HCT116 (cell line): ENCODE measurements at regions not wholly inside any gene's neighbourhood (a gene's known extent, or its start where the extent isn't known, plus 50 kb on each side); places are given as distances from the start of the nearest gene placed in this dataset.

Experiments used
- ATAC-seq: fragments of 200-7000 bp; cut with Tn5 transposase; 2 replicates; pipeline ENCODE4 v1.9.1; 2020; ENCODE audit warnings: mild to moderate bottlenecking, moderate library complexity
- BruUV-seq: library from RNA; stranded (reverse); fragments of 400-500 nt; replicated peaks from 2 replicates; lab custom pipeline; 2021; lab: Mats Ljungman, UMichigan
- CTCF ChIA-PET: fragments of 300-600 bp; sonication (Branson Sonifier 250); formaldehyde crosslinking; loops from one replicate; lab custom pipeline; 2021; ENCODE audit warnings: antibody characterized with exemption; lab: Charles Lee
- POLR2A ChIA-PET: fragments of 300-600, 350-600 bp; sonication (Branson Sonifier 250); formaldehyde crosslinking; loops from one replicate; lab custom pipeline; 2021; ENCODE audit warnings: antibody characterized with exemption; lab: Charles Lee
- RAD21 ChIA-PET, 2 experiments: fragments of 300-600 bp; sonication (Branson Sonifier 250); formaldehyde crosslinking; loops; one replicate each; lab custom pipeline; 2023; ENCODE audit warnings: low total read pairs in 2 of 2; ENCODE audit not compliant: uncharacterized antibody in 2 of 2, unreplicated experiment in 2 of 2, low non-redundant PET in 1 of 2; lab: Charles Lee
- DNase-seq: peaks from one replicate; pipeline ENCODE4 v3.0.0-alpha.2; 2010; ENCODE audit warnings: low read depth, low spot score
- H2AFZ ChIP-seq: fragments of 200-600 bp; shearing (Covaris generic), sonication (generic); 2 replicates; pipeline ENCODE4 v1.6.1; 2017; ENCODE audit warnings: low read depth, mixed run types, mixed read lengths, antibody characterized with exemption, low read length; ENCODE audit not compliant: poor library complexity, severe bottlenecking
- H3K27ac ChIP-seq: 2 replicates; pipeline ENCODE4 v1.5.1; 2012; ENCODE audit warnings: low read depth, low read length
- H3K27me3 ChIP-seq: fragments of 200-600 bp; sonication (generic); 2 replicates; pipeline ENCODE4 v1.6.1; 2016; ENCODE audit warnings: mixed run types, low read length, mixed read lengths; ENCODE audit not compliant: insufficient read depth
- H3K36me3 ChIP-seq, 2 experiments: fragments of 200-500 bp in 1 of 2; fragments of 200-600 bp in 1 of 2; sonication (Bioruptor generic) in 1 of 2; sonication (generic) in 1 of 2; 2 replicates each; pipeline versions ENCODE4 v1.5.1 to v1.6.1; 2014 to 2016; ENCODE audit warnings: low read length in 2 of 2, inconsistent platforms in 1 of 2, mixed read lengths in 1 of 2, mixed run types in 1 of 2; ENCODE audit not compliant: insufficient read depth in 2 of 2, control insufficient read depth in 1 of 2
- H3K4me1 ChIP-seq, 2 experiments: fragments of 200-600 bp in 1 of 2; sonication (generic) in 1 of 2; 2 replicates each; pipeline versions ENCODE4 v1.5.1 to v1.6.1; 2012 to 2017; ENCODE audit warnings: low read length in 2 of 2, inconsistent platforms in 1 of 2, mild to moderate bottlenecking in 1 of 2, mixed read lengths in 1 of 2, mixed run types in 1 of 2, moderate library complexity in 1 of 2; ENCODE audit not compliant: insufficient read depth in 2 of 2, control insufficient read depth in 1 of 2
- H3K4me2 ChIP-seq: fragments of 200-600 bp; sonication (generic); 2 replicates; pipeline ENCODE4 v1.6.1; 2017; ENCODE audit warnings: mixed run types, low read length, mixed read lengths
- H3K4me3 ChIP-seq, 2 experiments: fragments of 200-600 bp in 1 of 2; sonication (generic) in 1 of 2; replicated peaks in 1 of 2; 2 replicates each; pipeline ENCODE4 v1.5.1; 2011 to 2016; ENCODE audit warnings: low read length in 2 of 2, control low read depth in 1 of 2, low read depth in 1 of 2, mild to moderate bottlenecking in 1 of 2, mixed read lengths in 1 of 2, mixed run types in 1 of 2
- H3K79me2 ChIP-seq: fragments of 200-600 bp; sonication (generic); 2 replicates; pipeline ENCODE4 v1.6.1; 2017; ENCODE audit warnings: mild to moderate bottlenecking, mixed run types, low read length, moderate library complexity, mixed read lengths; ENCODE audit not compliant: insufficient read depth
- H3K9ac ChIP-seq: fragments of 200-600 bp; sonication (generic); 2 replicates; pipeline ENCODE4 v1.6.1; 2016; ENCODE audit warnings: low read length, mixed read lengths
- H3K9me2 ChIP-seq: fragments of 200-600 bp; sonication (generic), shearing (Covaris generic); 2 replicates; pipeline ENCODE4 v1.6.1; 2017; ENCODE audit warnings: mixed run types, mild to moderate bottlenecking, moderate library complexity; ENCODE audit not compliant: insufficient read depth
- H3K9me3 ChIP-seq, 2 experiments: fragments of 200-500 bp in 1 of 2; fragments of 200-600 bp in 1 of 2; sonication (Bioruptor generic) in 1 of 2; sonication (generic) in 1 of 2; 2 replicates each; pipeline ENCODE4 v1.6.1; 2014 to 2017; ENCODE audit warnings: low read length in 2 of 2, mixed read lengths in 2 of 2, inconsistent platforms in 1 of 2, low read depth in 1 of 2, mild to moderate bottlenecking in 1 of 2, mixed run types in 1 of 2, moderate library complexity in 1 of 2; ENCODE audit not compliant: control insufficient read depth in 1 of 2, insufficient read depth in 1 of 2
- H4K20me1 ChIP-seq: fragments of 200-600 bp; sonication (generic), shearing (Covaris generic); 2 replicates; pipeline ENCODE4 v1.6.1; 2017; ENCODE audit warnings: mixed run types, mild to moderate bottlenecking, moderate library complexity; ENCODE audit not compliant: insufficient read depth
- CEBPB ChIP-seq: IDR thresholded peaks from 2 replicates; pipeline ENCODE4 v1.6.1; 2012; ENCODE audit warnings: low read depth
- EGR1 ChIP-seq: IDR thresholded peaks from 2 replicates; pipeline ENCODE4 v1.6.1; 2012; ENCODE audit warnings: low read depth
- FOSL1 ChIP-seq: IDR thresholded peaks from 2 replicates; pipeline ENCODE4 v1.6.1; 2012; ENCODE audit warnings: low read depth
- JUND ChIP-seq: IDR thresholded peaks from 2 replicates; pipeline ENCODE4 v1.6.1; 2012
- MAX ChIP-seq: IDR thresholded peaks from 2 replicates; pipeline ENCODE4 v1.6.1; 2012
- SIN3A ChIP-seq: IDR thresholded peaks from 2 replicates; pipeline ENCODE4 v1.6.1; 2012; ENCODE audit warnings: low read depth
- SP1 ChIP-seq: IDR thresholded peaks from 2 replicates; pipeline ENCODE4 v1.6.1; 2012; ENCODE audit warnings: low read depth
- SRF ChIP-seq: IDR thresholded peaks from 2 replicates; pipeline ENCODE4 v1.6.1; 2012; ENCODE audit warnings: low read depth
- TCF7L2 ChIP-seq: IDR thresholded peaks from 2 replicates; pipeline ENCODE4 v1.7.0; 2011; ENCODE audit warnings: borderline replicate concordance, inconsistent platforms; ENCODE audit not compliant: insufficient read depth, insufficient read length; ENCODE audit errors: extremely low read depth
- YY1 ChIP-seq: IDR thresholded peaks from 2 replicates; pipeline ENCODE4 v1.6.1; 2011; ENCODE audit warnings: low read length, low read depth, moderate library complexity, mild to moderate bottlenecking; ENCODE audit not compliant: insufficient replicate concordance; ENCODE audit errors: extremely low read depth
- ZFX ChIP-seq: fragments of 450-650 bp; IDR thresholded peaks from 2 replicates; pipeline ENCODE4 v1.6.1; 2017
- intact Hi-C: fragments of 100-400 bp; cut with micrococcal nuclease; formaldehyde crosslinking; loops from 2 replicates; pipeline ENCODE4 v1.10.0; 2022
- TF ChIP-seq, protein P1 (sequence below), 3 experiments: fragments of 200-600 bp in 1 of 3; sonication (generic) in 1 of 3; IDR thresholded peaks in 2 of 3; conservative IDR thresholded peaks in 1 of 3; 2 replicates each; pipeline ENCODE4 v1.5.1; 2012 to 2017; ENCODE audit warnings: low read depth in 2 of 3, low read length in 2 of 3, antibody characterized with exemption in 1 of 3, borderline replicate concordance in 1 of 3, control low read depth in 1 of 3, mild to moderate bottlenecking in 1 of 3, mixed read lengths in 1 of 3, mixed run types in 1 of 3, moderate library complexity in 1 of 3; ENCODE audit not compliant: insufficient read depth in 1 of 3
- TF ChIP-seq, protein P2 (sequence below): IDR thresholded peaks from 2 replicates; pipeline ENCODE4 v1.6.1; 2012
- TF ChIP-seq, protein P3 (sequence below): IDR thresholded peaks from 2 replicates; pipeline ENCODE4 v1.6.1; 2012; ENCODE audit warnings: low read depth

DNA sequence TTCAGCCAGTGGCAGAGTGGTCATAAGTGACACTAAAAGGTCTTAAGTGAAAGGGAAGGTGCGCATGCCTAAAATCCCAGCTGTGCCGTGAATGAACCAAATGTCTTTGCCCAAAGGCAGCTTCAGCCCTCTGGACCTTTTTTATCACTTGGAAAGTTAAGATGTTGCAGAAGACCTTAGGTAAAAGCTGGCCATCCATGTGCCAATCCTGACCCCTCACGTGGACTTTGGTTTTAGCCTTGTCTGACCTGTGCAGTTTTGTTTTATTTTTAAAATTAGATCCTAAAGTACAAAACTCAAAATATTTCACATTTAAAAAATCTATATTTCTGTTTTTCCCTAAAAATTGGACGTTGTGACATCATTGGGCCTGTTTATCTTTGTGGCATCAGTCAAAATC lies 429.5 kb downstream of the STK39 start:
- Histone ChIP-seq H3K4me3 (no peak overlapping the region), H3K4me2 (no peak overlapping the region), H2AFZ (no peak overlapping the region), H3K9ac (no peak overlapping the region), H3K27me3 (peaks cover 12% of the 10 kb centered on the region), H3K4me1 (no peaks in the 10 kb centered on the region), H3K27ac (no peak overlapping the region), H4K20me1 (no peaks in the 10 kb centered on the region), H3K9me3 (no peaks in the 10 kb centered on the region), H3K36me3 (no peaks in the 10 kb centered on the region), H3K79me2 (no peaks in the 10 kb centered on the region), H3K9me2 (no peaks in the 10 kb centered on the region)
- ATAC-seq (no peak), DNase-seq (no peak)
- BruUV-seq: no TSS peak
- RAD21 ChIA-PET: no interaction called here
- POLR2A ChIA-PET: no interaction called here
- intact Hi-C loops: no loop called here
- TF ChIP-seq JUND (no peak), TCF7L2 (no peak), CEBPB (no peak), YY1 (no peak), SP1 (no peak), SRF (no peak), EGR1 (no peak), SIN3A (no peak)
- TF ChIP-seq, protein P1, sequence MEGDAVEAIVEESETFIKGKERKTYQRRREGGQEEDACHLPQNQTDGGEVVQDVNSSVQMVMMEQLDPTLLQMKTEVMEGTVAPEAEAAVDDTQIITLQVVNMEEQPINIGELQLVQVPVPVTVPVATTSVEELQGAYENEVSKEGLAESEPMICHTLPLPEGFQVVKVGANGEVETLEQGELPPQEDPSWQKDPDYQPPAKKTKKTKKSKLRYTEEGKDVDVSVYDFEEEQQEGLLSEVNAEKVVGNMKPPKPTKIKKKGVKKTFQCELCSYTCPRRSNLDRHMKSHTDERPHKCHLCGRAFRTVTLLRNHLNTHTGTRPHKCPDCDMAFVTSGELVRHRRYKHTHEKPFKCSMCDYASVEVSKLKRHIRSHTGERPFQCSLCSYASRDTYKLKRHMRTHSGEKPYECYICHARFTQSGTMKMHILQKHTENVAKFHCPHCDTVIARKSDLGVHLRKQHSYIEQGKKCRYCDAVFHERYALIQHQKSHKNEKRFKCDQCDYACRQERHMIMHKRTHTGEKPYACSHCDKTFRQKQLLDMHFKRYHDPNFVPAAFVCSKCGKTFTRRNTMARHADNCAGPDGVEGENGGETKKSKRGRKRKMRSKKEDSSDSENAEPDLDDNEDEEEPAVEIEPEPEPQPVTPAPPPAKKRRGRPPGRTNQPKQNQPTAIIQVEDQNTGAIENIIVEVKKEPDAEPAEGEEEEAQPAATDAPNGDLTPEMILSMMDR (IDR thresholded peaks at IDR 0.05 in 2 of 3, conservative IDR thresholded peaks at IDR 0.05 in 1 of 3; ENCODE audit: borderline replicate concordance in 1 of 3, insufficient read depth in 1 of 3, low read depth in 2 of 3, low read length in 2 of 3): no peak
- TF ChIP-seq, protein P2, sequence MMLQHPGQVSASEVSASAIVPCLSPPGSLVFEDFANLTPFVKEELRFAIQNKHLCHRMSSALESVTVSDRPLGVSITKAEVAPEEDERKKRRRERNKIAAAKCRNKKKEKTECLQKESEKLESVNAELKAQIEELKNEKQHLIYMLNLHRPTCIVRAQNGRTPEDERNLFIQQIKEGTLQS: no peak
- CTCF ChIA-PET: no interaction called here

DNA sequence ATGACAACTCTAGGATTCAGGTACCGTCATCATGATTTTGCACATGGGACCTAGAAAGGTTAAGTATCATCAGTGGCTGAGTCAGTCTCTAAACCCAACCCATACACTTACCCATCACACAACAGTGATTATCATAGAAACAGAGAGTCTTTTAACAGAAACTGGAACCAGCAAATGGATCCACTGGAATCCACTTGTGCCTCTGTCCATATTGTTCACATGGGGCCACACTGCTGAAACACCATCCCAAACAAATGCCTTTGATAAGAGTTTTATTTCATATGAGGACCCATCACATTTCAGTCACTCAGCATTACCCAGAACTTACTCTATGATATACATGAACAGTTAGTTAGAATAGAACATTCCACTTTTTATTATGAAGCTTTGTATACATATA lies 430.0 kb downstream of the STK39 start:
- no TSS peak for BruUV-seq
- CTCF ChIA-PET: no interaction called here
- intact Hi-C loops: no loop called here

More for the DNA sequence above, 430.0 kb downstream of the STK39 start:
- Histone ChIP-seq H3K27me3 (peaks cover 12% of the 10 kb centered on the region), H3K36me3 (no peaks in the 10 kb centered on the region), H3K79me2 (no peaks in the 10 kb centered on the region), H3K4me1 (no peaks in the 10 kb centered on the region), H3K27ac (no peak overlapping the region), H3K4me2 (no peak overlapping the region), H2AFZ (no peak overlapping the region), H3K9me3 (no peaks in the 10 kb centered on the region), H3K9ac (no peak overlapping the region), H3K9me2 (no peaks in the 10 kb centered on the region), H4K20me1 (no peaks in the 10 kb centered on the region), H3K4me3 (no peak overlapping the region)
- ATAC-seq (no peak), DNase-seq (no peak)
- POLR2A ChIA-PET: no interaction called here
- RAD21 ChIA-PET: no interaction called here
- TF ChIP-seq FOSL1 (no peak), MAX (no peak), ZFX (no peak)
- TF ChIP-seq, protein P3, sequence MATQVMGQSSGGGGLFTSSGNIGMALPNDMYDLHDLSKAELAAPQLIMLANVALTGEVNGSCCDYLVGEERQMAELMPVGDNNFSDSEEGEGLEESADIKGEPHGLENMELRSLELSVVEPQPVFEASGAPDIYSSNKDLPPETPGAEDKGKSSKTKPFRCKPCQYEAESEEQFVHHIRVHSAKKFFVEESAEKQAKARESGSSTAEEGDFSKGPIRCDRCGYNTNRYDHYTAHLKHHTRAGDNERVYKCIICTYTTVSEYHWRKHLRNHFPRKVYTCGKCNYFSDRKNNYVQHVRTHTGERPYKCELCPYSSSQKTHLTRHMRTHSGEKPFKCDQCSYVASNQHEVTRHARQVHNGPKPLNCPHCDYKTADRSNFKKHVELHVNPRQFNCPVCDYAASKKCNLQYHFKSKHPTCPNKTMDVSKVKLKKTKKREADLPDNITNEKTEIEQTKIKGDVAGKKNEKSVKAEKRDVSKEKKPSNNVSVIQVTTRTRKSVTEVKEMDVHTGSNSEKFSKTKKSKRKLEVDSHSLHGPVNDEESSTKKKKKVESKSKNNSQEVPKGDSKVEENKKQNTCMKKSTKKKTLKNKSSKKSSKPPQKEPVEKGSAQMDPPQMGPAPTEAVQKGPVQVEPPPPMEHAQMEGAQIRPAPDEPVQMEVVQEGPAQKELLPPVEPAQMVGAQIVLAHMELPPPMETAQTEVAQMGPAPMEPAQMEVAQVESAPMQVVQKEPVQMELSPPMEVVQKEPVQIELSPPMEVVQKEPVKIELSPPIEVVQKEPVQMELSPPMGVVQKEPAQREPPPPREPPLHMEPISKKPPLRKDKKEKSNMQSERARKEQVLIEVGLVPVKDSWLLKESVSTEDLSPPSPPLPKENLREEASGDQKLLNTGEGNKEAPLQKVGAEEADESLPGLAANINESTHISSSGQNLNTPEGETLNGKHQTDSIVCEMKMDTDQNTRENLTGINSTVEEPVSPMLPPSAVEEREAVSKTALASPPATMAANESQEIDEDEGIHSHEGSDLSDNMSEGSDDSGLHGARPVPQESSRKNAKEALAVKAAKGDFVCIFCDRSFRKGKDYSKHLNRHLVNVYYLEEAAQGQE: no peak
